Brain pericyte (primary cell): ENCODE measurements at regions not wholly inside any gene's neighbourhood (a gene's known extent, or its start where the extent isn't known, plus 50 kb on each side); places are given as distances from the start of the nearest gene placed in this dataset.
A peak's percentile ranks its signal among the peaks of the same experiment; 100 is the strongest.

Source experiments
- DNase-seq: peaks from one replicate; pipeline ENCODE4 v3.0.0-alpha.2; 2012; ENCODE audit warnings: low read depth, low spot score

- DNase-seq, result no peak
Observed at GRCh38 chr21:39124681-39125251, 58.5 kb downstream of the PSMG1 start.

GRCh38 chr21:39123375-39123774 lies 59.9 kb downstream of the PSMG1 start:
- DNase-seq, result no peak

- DNase-seq, result no peak
Observed at GRCh38 chr21:39121600-39122355, 61.5 kb downstream of the PSMG1 start.

- no peak for DNase-seq
Observed at GRCh38 chr21:39120876-39121599, 62.2 kb downstream of the PSMG1 start.

GRCh38 chr21:39119891-39120290 lies 63.4 kb downstream of the PSMG1 start:
- DNase-seq, result no peak

GRCh38 chr21:39118604-39119215 lies 64.5 kb downstream of the PSMG1 start:
- DNase-seq, result no peak

- DNase-seq, result no peak
Observed at GRCh38 chr21:39118061-39118460, 65.2 kb downstream of the PSMG1 start.

GRCh38 chr21:39117440-39117970 lies 65.7 kb downstream of the PSMG1 start:
- DNase-seq, result no peak

GRCh38 chr21:39116761-39117439 lies 66.4 kb downstream of the PSMG1 start:
- DNase-seq, result no peak

- DNase-seq, result no peak
Observed at GRCh38 chr21:39115576-39116235, 67.5 kb downstream of the PSMG1 start.

- peak; percentile 80 for DNase-seq
Observed at GRCh38 chr21:39114871-39115575, 68.2 kb downstream of the PSMG1 start.

- no peak for DNase-seq
Observed at GRCh38 chr21:39111931-39112550, 71.2 kb downstream of the PSMG1 start.

GRCh38 chr21:39110431-39110830 lies 72.8 kb downstream of the PSMG1 start:
- DNase-seq, result no peak

GRCh38 chr21:39109596-39110210 lies 73.5 kb downstream of the PSMG1 start:
- DNase-seq, result no peak

GRCh38 chr21:39109163-39109530 lies 74.1 kb downstream of the PSMG1 start:
- DNase-seq, result no peak

- no peak for DNase-seq
Observed at GRCh38 chr21:39108291-39109162, 74.7 kb downstream of the PSMG1 start.

- DNase-seq, result no peak
Observed at GRCh38 chr21:39107739-39108138, 75.5 kb downstream of the PSMG1 start.

GRCh38 chr21:39106881-39107462 lies 76.3 kb downstream of the PSMG1 start:
- no peak for DNase-seq
